22Rv1 (cell line): ENCODE measurements at regions not wholly inside any gene's neighbourhood (a gene's known extent, or its start where the extent isn't known, plus 50 kb on each side); places are given as distances from the start of the nearest gene placed in this dataset.

ENCODE experiments used
- ZFX ChIP-seq: fragments of 450-650 bp; IDR thresholded peaks from 2 replicates; pipeline ENCODE4 v1.6.1; 2017; ENCODE audit warnings: antibody characterized with exemption, borderline replicate concordance
- TF ChIP-seq, protein P1 (sequence below): fragments of 450-650 bp; IDR thresholded peaks from 2 replicates; pipeline ENCODE4 v1.5.1; 2017; ENCODE audit warnings: mild to moderate bottlenecking

DNA sequence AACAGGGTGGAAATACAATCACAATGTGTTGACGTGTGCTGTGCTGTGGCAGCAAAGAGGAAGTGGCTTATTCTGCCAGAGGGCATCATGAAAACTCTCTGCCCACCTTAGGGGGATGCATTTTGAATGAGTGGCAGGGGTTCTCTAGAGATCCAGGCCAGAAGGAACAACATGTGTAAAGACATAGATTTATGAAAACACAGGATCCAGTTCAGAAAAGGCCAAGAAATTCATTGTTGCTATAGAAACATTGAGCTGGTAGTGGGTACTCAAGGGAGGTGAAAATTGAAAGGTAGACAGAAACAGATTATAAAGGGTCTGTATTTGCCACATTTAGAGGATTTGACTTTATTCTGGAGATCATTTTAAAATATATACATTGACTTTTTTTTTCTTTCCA lies 417.7 kb downstream of the ENC1 start:
- TF ChIP-seq, protein P1, sequence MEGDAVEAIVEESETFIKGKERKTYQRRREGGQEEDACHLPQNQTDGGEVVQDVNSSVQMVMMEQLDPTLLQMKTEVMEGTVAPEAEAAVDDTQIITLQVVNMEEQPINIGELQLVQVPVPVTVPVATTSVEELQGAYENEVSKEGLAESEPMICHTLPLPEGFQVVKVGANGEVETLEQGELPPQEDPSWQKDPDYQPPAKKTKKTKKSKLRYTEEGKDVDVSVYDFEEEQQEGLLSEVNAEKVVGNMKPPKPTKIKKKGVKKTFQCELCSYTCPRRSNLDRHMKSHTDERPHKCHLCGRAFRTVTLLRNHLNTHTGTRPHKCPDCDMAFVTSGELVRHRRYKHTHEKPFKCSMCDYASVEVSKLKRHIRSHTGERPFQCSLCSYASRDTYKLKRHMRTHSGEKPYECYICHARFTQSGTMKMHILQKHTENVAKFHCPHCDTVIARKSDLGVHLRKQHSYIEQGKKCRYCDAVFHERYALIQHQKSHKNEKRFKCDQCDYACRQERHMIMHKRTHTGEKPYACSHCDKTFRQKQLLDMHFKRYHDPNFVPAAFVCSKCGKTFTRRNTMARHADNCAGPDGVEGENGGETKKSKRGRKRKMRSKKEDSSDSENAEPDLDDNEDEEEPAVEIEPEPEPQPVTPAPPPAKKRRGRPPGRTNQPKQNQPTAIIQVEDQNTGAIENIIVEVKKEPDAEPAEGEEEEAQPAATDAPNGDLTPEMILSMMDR = no peak
- TF ChIP-seq ZFX = no peak
